ENCODE measurements at regions not wholly inside any gene's neighbourhood (a gene's known extent, or its start where the extent isn't known, plus 50 kb on each side); places are given as distances from the start of the nearest gene placed in this dataset.

- TF ChIP-seq MYC (IDR thresholded peaks at IDR 0.05; ENCODE audit: insufficient read depth, insufficient read length, insufficient replicate concordance, low read length, severe bottlenecking) (no peak), POLR2AphosphoS5 (IDR thresholded peaks at IDR 0.05; ENCODE audit: low read length) (no peak), EGR1 (IDR thresholded peaks at IDR 0.05; ENCODE audit: borderline replicate concordance in 1 of 2, low read depth in 2 of 2, low read length in 2 of 2) (no peak), ZBTB33 (IDR thresholded peaks at IDR 0.05) (no peak), EZH2 (IDR thresholded peaks at IDR 0.05; ENCODE audit: borderline replicate concordance, control insufficient read depth, low read depth, low read length) (no peak), ATF2 (IDR thresholded peaks at IDR 0.05; ENCODE audit: low read length) (no peak), TCF12 (IDR thresholded peaks at IDR 0.05; ENCODE audit: low read depth, low read length) (no peak), TAF1 (IDR thresholded peaks at IDR 0.05; ENCODE audit: borderline replicate concordance, low read depth, low read length) (no peak), SPI1 (IDR thresholded peaks at IDR 0.05; ENCODE audit: borderline replicate concordance, insufficient read depth, low read depth, low read length) (no peak), STAT3 (IDR thresholded peaks at IDR 0.05; ENCODE audit: low read depth, low read length) (no peak), ZNF274 (IDR thresholded peaks at IDR 0.05; ENCODE audit: insufficient read depth, insufficient read length) (no peak)
- TF ChIP-seq, protein P1, sequence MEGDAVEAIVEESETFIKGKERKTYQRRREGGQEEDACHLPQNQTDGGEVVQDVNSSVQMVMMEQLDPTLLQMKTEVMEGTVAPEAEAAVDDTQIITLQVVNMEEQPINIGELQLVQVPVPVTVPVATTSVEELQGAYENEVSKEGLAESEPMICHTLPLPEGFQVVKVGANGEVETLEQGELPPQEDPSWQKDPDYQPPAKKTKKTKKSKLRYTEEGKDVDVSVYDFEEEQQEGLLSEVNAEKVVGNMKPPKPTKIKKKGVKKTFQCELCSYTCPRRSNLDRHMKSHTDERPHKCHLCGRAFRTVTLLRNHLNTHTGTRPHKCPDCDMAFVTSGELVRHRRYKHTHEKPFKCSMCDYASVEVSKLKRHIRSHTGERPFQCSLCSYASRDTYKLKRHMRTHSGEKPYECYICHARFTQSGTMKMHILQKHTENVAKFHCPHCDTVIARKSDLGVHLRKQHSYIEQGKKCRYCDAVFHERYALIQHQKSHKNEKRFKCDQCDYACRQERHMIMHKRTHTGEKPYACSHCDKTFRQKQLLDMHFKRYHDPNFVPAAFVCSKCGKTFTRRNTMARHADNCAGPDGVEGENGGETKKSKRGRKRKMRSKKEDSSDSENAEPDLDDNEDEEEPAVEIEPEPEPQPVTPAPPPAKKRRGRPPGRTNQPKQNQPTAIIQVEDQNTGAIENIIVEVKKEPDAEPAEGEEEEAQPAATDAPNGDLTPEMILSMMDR (IDR thresholded peaks at IDR 0.05 in 2 of 3, conservative IDR thresholded peaks at IDR 0.05 in 1 of 3; ENCODE audit: control insufficient read depth in 2 of 3, extremely low read depth in 1 of 3, insufficient read depth in 1 of 3, low read depth in 3 of 3, low read length in 3 of 3), result no peak
- TF ChIP-seq, protein P2, sequence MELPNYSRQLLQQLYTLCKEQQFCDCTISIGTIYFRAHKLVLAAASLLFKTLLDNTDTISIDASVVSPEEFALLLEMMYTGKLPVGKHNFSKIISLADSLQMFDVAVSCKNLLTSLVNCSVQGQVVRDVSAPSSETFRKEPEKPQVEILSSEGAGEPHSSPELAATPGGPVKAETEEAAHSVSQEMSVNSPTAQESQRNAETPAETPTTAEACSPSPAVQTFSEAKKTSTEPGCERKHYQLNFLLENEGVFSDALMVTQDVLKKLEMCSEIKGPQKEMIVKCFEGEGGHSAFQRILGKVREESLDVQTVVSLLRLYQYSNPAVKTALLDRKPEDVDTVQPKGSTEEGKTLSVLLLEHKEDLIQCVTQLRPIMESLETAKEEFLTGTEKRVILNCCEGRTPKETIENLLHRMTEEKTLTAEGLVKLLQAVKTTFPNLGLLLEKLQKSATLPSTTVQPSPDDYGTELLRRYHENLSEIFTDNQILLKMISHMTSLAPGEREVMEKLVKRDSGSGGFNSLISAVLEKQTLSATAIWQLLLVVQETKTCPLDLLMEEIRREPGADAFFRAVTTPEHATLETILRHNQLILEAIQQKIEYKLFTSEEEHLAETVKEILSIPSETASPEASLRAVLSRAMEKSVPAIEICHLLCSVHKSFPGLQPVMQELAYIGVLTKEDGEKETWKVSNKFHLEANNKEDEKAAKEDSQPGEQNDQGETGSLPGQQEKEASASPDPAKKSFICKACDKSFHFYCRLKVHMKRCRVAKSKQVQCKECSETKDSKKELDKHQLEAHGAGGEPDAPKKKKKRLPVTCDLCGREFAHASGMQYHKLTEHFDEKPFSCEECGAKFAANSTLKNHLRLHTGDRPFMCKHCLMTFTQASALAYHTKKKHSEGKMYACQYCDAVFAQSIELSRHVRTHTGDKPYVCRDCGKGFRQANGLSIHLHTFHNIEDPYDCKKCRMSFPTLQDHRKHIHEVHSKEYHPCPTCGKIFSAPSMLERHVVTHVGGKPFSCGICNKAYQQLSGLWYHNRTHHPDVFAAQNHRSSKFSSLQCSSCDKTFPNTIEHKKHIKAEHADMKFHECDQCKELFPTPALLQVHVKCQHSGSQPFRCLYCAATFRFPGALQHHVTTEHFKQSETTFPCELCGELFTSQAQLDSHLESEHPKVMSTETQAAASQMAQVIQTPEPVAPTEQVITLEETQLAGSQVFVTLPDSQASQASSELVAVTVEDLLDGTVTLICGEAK (IDR thresholded peaks at IDR 0.05; ENCODE audit: borderline replicate concordance), result no peak
Measured at GRCh38 chr5:135241536-135241935, 157.5 kb downstream of the MACROH2A1 start.
